ENCODE measurements at regions not wholly inside any gene's neighbourhood (a gene's known extent, or its start where the extent isn't known, plus 50 kb on each side); places are given as distances from the start of the nearest gene placed in this dataset.

- TF ChIP-seq POLR2A (IDR thresholded peaks at IDR 0.05; ENCODE audit: low read length) (no peak), GATA1 (IDR thresholded peaks at IDR 0.05; ENCODE audit: low read depth, low read length) (no peak)
Observed at GRCh38 chr16:86783636-86784626, 205.6 kb downstream of the FOXL1 start.

Measured in erythroblast (primary cell).